ENCODE measurements at regions not wholly inside any gene's neighbourhood (a gene's known extent, or its start where the extent isn't known, plus 50 kb on each side); places are given as distances from the start of the nearest gene placed in this dataset.

GRCh38 chr19:30085394-30085793 is 143.4 kb downstream of the URI1 start:
- H3K4me3 ChIP-seq (ENCODE audit: low read length): no peak overlapping the region
- H3K9me3 ChIP-seq (ENCODE audit: control insufficient read depth, low read length): no peaks in the 10 kb centered on the region
- no peaks in the 10 kb centered on the region for H3K4me1 ChIP-seq (ENCODE audit: control insufficient read depth, insufficient read depth, low read length)
- no peak overlapping the region for H3K9ac ChIP-seq (ENCODE audit: low read length)
- H3K27me3 ChIP-seq (ENCODE audit: control insufficient read depth, insufficient read depth, low read length): peaks cover 6% of the 10 kb centered on the region
- H3K36me3 ChIP-seq (ENCODE audit: control insufficient read depth, insufficient read depth, low read length): no peaks in the 10 kb centered on the region

- no peak overlapping the region for H3K9ac ChIP-seq (ENCODE audit: low read length)
- no peaks in the 10 kb centered on the region for H3K36me3 ChIP-seq (ENCODE audit: control insufficient read depth, insufficient read depth, low read length)
- peaks cover 6% of the 10 kb centered on the region for H3K27me3 ChIP-seq (ENCODE audit: control insufficient read depth, insufficient read depth, low read length)
- no peaks in the 10 kb centered on the region for H3K4me1 ChIP-seq (ENCODE audit: control insufficient read depth, insufficient read depth, low read length)
- no peak overlapping the region for H3K4me3 ChIP-seq (ENCODE audit: low read length)
- H3K9me3 ChIP-seq (ENCODE audit: control insufficient read depth, low read length): no peaks in the 10 kb centered on the region
Measured at GRCh38 chr19:30086220-30086619, 144.2 kb downstream of the URI1 start.

GRCh38 chr19:30086916-30087315 is 144.9 kb downstream of the URI1 start:
- Histone ChIP-seq H3K4me1 (ENCODE audit: control insufficient read depth, insufficient read depth, low read length) (no peaks in the 10 kb centered on the region), H3K27me3 (ENCODE audit: control insufficient read depth, insufficient read depth, low read length) (peaks cover 6% of the 10 kb centered on the region), H3K36me3 (ENCODE audit: control insufficient read depth, insufficient read depth, low read length) (no peaks in the 10 kb centered on the region), H3K4me3 (ENCODE audit: low read length) (no peak overlapping the region), H3K9ac (ENCODE audit: low read length) (no peak overlapping the region), H3K9me3 (ENCODE audit: control insufficient read depth, low read length) (no peaks in the 10 kb centered on the region)

GRCh38 chr19:30087381-30088138 is 145.5 kb downstream of the URI1 start:
- H3K4me3 ChIP-seq (ENCODE audit: low read length): no peak overlapping the region
- H3K9me3 ChIP-seq (ENCODE audit: control insufficient read depth, low read length): no peaks in the 10 kb centered on the region
- no peaks in the 10 kb centered on the region for H3K4me1 ChIP-seq (ENCODE audit: control insufficient read depth, insufficient read depth, low read length)
- H3K27me3 ChIP-seq (ENCODE audit: control insufficient read depth, insufficient read depth, low read length): peaks cover 6% of the 10 kb centered on the region
- no peaks in the 10 kb centered on the region for H3K36me3 ChIP-seq (ENCODE audit: control insufficient read depth, insufficient read depth, low read length)
- H3K9ac ChIP-seq (ENCODE audit: low read length): no peak overlapping the region

- Histone ChIP-seq H3K9me3 (ENCODE audit: control insufficient read depth, low read length) (no peaks in the 10 kb centered on the region), H3K4me1 (ENCODE audit: control insufficient read depth, insufficient read depth, low read length) (no peaks in the 10 kb centered on the region), H3K27me3 (ENCODE audit: control insufficient read depth, insufficient read depth, low read length) (peaks cover 6% of the 10 kb centered on the region), H3K36me3 (ENCODE audit: control insufficient read depth, insufficient read depth, low read length) (no peaks in the 10 kb centered on the region), H3K9ac (ENCODE audit: low read length) (no peak overlapping the region), H3K4me3 (ENCODE audit: low read length) (no peak overlapping the region)
Measured at GRCh38 chr19:30088567-30088966, 146.5 kb downstream of the URI1 start.

GRCh38 chr19:30089086-30089665 is 147.1 kb downstream of the URI1 start:
- H3K27me3 ChIP-seq (ENCODE audit: control insufficient read depth, insufficient read depth, low read length): peaks cover 6% of the 10 kb centered on the region
- H3K4me1 ChIP-seq (ENCODE audit: control insufficient read depth, insufficient read depth, low read length): no peaks in the 10 kb centered on the region
- no peak overlapping the region for H3K4me3 ChIP-seq (ENCODE audit: low read length)
- H3K9ac ChIP-seq (ENCODE audit: low read length): no peak overlapping the region
- H3K9me3 ChIP-seq (ENCODE audit: control insufficient read depth, low read length): no peaks in the 10 kb centered on the region
- H3K36me3 ChIP-seq (ENCODE audit: control insufficient read depth, insufficient read depth, low read length): no peaks in the 10 kb centered on the region

GRCh38 chr19:30090476-30090875 is 148.4 kb downstream of the URI1 start:
- Histone ChIP-seq H3K36me3 (ENCODE audit: control insufficient read depth, insufficient read depth, low read length) (no peaks in the 10 kb centered on the region), H3K9me3 (ENCODE audit: control insufficient read depth, low read length) (no peaks in the 10 kb centered on the region), H3K27me3 (ENCODE audit: control insufficient read depth, insufficient read depth, low read length) (peaks cover under 1% of the 10 kb centered on the region)

GRCh38 chr19:30090963-30091362 is 148.9 kb downstream of the URI1 start:
- H3K9ac ChIP-seq (ENCODE audit: low read length): no peak overlapping the region
- H3K9me3 ChIP-seq (ENCODE audit: control insufficient read depth, low read length): no peaks in the 10 kb centered on the region
- no peaks in the 10 kb centered on the region for H3K36me3 ChIP-seq (ENCODE audit: control insufficient read depth, insufficient read depth, low read length)
- H3K4me3 ChIP-seq (ENCODE audit: low read length): no peak overlapping the region
- H3K27me3 ChIP-seq (ENCODE audit: control insufficient read depth, insufficient read depth, low read length): no peaks in the 10 kb centered on the region
- no peaks in the 10 kb centered on the region for H3K4me1 ChIP-seq (ENCODE audit: control insufficient read depth, insufficient read depth, low read length)

More at GRCh38 chr19:30090476-30090875, 148.4 kb downstream of the URI1 start:
- no peaks in the 10 kb centered on the region for H3K4me1 ChIP-seq (ENCODE audit: control insufficient read depth, insufficient read depth, low read length)
- no peak overlapping the region for H3K4me3 ChIP-seq (ENCODE audit: low read length)
- no peak overlapping the region for H3K9ac ChIP-seq (ENCODE audit: low read length)

- H3K4me3 ChIP-seq (ENCODE audit: low read length): no peak overlapping the region
- no peaks in the 10 kb centered on the region for H3K9me3 ChIP-seq (ENCODE audit: control insufficient read depth, low read length)
- no peaks in the 10 kb centered on the region for H3K27me3 ChIP-seq (ENCODE audit: control insufficient read depth, insufficient read depth, low read length)
- no peaks in the 10 kb centered on the region for H3K4me1 ChIP-seq (ENCODE audit: control insufficient read depth, insufficient read depth, low read length)
- H3K9ac ChIP-seq (ENCODE audit: low read length): no peak overlapping the region
- no peaks in the 10 kb centered on the region for H3K36me3 ChIP-seq (ENCODE audit: control insufficient read depth, insufficient read depth, low read length)
Measured at GRCh38 chr19:30091456-30091855, 149.4 kb downstream of the URI1 start.

GRCh38 chr19:30091856-30092255 is 149.8 kb downstream of the URI1 start:
- H3K4me1 ChIP-seq (ENCODE audit: control insufficient read depth, insufficient read depth, low read length): no peaks in the 10 kb centered on the region
- H3K9ac ChIP-seq (ENCODE audit: low read length): no peak overlapping the region

GRCh38 chr19:30092721-30093569 is 150.9 kb downstream of the URI1 start:
- H3K4me1 ChIP-seq (ENCODE audit: control insufficient read depth, insufficient read depth, low read length): no peaks in the 10 kb centered on the region
- no peaks in the 10 kb centered on the region for H3K27me3 ChIP-seq (ENCODE audit: control insufficient read depth, insufficient read depth, low read length)
- no peaks in the 10 kb centered on the region for H3K9me3 ChIP-seq (ENCODE audit: control insufficient read depth, low read length)
- H3K9ac ChIP-seq (ENCODE audit: low read length): no peak overlapping the region
- no peak overlapping the region for H3K4me3 ChIP-seq (ENCODE audit: low read length)
- H3K36me3 ChIP-seq (ENCODE audit: control insufficient read depth, insufficient read depth, low read length): no peaks in the 10 kb centered on the region

More at GRCh38 chr19:30091856-30092255, 149.8 kb downstream of the URI1 start:
- Histone ChIP-seq H3K9me3 (ENCODE audit: control insufficient read depth, low read length) (no peaks in the 10 kb centered on the region), H3K4me3 (ENCODE audit: low read length) (no peak overlapping the region), H3K36me3 (ENCODE audit: control insufficient read depth, insufficient read depth, low read length) (no peaks in the 10 kb centered on the region), H3K27me3 (ENCODE audit: control insufficient read depth, insufficient read depth, low read length) (no peaks in the 10 kb centered on the region)

All from mucosa of stomach (tissue), 1 donor.